Spleen (tissue), 7 donors: ENCODE measurements at regions not wholly inside any gene's neighbourhood (a gene's known extent, or its start where the extent isn't known, plus 50 kb on each side); places are given as distances from the start of the nearest gene placed in this dataset.

ENCODE experiments used
- POLR2A ChIP-seq, 3 donors: fragments of 450-650 bp; IDR thresholded peaks; one replicate each; pipeline ENCODE4 v1.5.1; 2017; ENCODE audit warnings: antibody characterized with exemption in 3 of 3, mild to moderate bottlenecking in 1 of 3
- POLR2AphosphoS5 ChIP-seq, 3 donors: sonication (generic); formaldehyde crosslinking; IDR thresholded peaks; one replicate each; pipeline ENCODE4 v1.5.1; 2017; ENCODE audit warnings: antibody characterized with exemption in 3 of 3
- TF ChIP-seq, protein P1 (sequence below), 11 experiments: fragments of 200-600 bp in 7 of 11; fragments of 450-650 bp in 4 of 11; sonication (generic) in 4 of 11; IDR thresholded peaks in 8 of 11; conservative IDR thresholded peaks in 3 of 11; 1 replicate in 7 of 11; 2 replicates in 4 of 11; pipeline versions ENCODE4 v1.4.0 to v1.8.0; 2016 to 2021; ENCODE audit warnings: antibody characterized with exemption in 11 of 11, inconsistent platforms in 4 of 11, mild to moderate bottlenecking in 1 of 11
- donor health status: DM: no; HTN: no; CAD: no; lungs with moderate emphysema.
- donor health status: DM: no; HTN: no; CAD: no.
- donor health status: DM: no; HTN: no; CAD: no.

DNA sequence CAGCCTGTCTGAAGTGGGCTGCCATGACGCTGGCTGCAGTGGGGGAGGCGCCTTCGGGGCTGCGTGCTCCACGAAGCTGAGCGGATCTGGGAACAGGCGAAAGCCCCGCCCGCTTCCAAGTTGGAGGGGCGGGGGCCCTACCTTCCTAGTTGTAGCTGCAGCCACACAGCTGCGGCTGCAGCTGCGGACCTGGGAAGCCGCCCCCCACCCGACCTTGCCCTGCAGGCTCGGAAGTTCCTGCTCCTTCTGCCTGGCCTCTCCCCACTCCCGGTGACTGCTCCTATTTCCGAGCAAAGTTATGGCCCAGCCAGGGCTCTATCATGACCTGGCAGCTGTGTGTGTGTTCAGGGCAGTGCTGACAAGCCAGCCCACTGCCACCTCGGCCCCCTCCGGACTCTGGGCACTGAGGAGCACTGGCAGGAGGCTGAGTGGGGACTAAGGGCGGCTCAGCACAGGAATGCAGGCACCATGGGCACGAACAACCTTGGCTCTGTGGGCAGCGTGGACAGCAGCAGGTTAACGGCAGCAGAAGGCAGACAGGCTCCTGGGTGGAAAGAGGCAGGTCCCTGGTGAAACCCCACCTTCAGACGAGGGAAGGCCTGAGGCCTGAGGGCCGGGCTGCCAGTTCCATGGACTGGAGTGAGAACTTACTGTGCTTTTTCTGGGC is 352.4 kb upstream of the TMCO5A start:
- TF ChIP-seq, protein P1, sequence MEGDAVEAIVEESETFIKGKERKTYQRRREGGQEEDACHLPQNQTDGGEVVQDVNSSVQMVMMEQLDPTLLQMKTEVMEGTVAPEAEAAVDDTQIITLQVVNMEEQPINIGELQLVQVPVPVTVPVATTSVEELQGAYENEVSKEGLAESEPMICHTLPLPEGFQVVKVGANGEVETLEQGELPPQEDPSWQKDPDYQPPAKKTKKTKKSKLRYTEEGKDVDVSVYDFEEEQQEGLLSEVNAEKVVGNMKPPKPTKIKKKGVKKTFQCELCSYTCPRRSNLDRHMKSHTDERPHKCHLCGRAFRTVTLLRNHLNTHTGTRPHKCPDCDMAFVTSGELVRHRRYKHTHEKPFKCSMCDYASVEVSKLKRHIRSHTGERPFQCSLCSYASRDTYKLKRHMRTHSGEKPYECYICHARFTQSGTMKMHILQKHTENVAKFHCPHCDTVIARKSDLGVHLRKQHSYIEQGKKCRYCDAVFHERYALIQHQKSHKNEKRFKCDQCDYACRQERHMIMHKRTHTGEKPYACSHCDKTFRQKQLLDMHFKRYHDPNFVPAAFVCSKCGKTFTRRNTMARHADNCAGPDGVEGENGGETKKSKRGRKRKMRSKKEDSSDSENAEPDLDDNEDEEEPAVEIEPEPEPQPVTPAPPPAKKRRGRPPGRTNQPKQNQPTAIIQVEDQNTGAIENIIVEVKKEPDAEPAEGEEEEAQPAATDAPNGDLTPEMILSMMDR (IDR thresholded peaks at IDR 0.05 in 8 of 11, conservative IDR thresholded peaks at IDR 0.05 in 3 of 11): no peak
- TF ChIP-seq POLR2A (IDR thresholded peaks at IDR 0.05): no peak
- TF ChIP-seq POLR2AphosphoS5 (IDR thresholded peaks at IDR 0.05): no peak
